ENCODE measurements at regions not wholly inside any gene's neighbourhood (a gene's known extent, or its start where the extent isn't known, plus 50 kb on each side); places are given as distances from the start of the nearest gene placed in this dataset.

GRCh38 chr10:131692176-131692575, 208.6 kb upstream of the PPP2R2D start:
- no peak overlapping the region for H3K27ac Mint-ChIP-seq
- H3K27me3 Mint-ChIP-seq, result no peaks in the 10 kb centered on the region
- CTCF ChIA-PET, result no interaction called here
- no peaks in the 10 kb centered on the region for H3K36me3 Mint-ChIP-seq (ENCODE audit: low read depth)
- DNase-seq, result no peak
- no peak overlapping the region for H3K4me3 Mint-ChIP-seq
- no peak for TF ChIP-seq CTCF (IDR thresholded peaks at IDR 0.05)
- H3K4me1 Mint-ChIP-seq (ENCODE audit: low read depth), result no peaks in the 10 kb centered on the region
- intact Hi-C loops (cut with micrococcal nuclease), result no loop called here
- no peak for ATAC-seq
- POLR2A ChIA-PET, result interaction anchor here (1.3 kb wide), 1 partner anchor 12 kb away, joined by 3 read pairs; no protein-coding TSS in a partner anchor
- H3K9me3 Mint-ChIP-seq, result peaks cover 2% of the 10 kb centered on the region

GRCh38 chr10:131692686-131693334, 208.0 kb upstream of the PPP2R2D start:
- no peak overlapping the region for H3K4me3 Mint-ChIP-seq
- POLR2A ChIA-PET, result interaction anchor here (1.3 kb wide), 1 partner anchor 12 kb away, joined by 3 read pairs; no protein-coding TSS in a partner anchor
- CTCF ChIA-PET, result no interaction called here
- no peaks in the 10 kb centered on the region for H3K4me1 Mint-ChIP-seq (ENCODE audit: low read depth)
- no peaks in the 10 kb centered on the region for H3K27me3 Mint-ChIP-seq
- no peak for TF ChIP-seq CTCF (IDR thresholded peaks at IDR 0.05)
- H3K9me3 Mint-ChIP-seq, result peaks cover 2% of the 10 kb centered on the region
- intact Hi-C loops (cut with micrococcal nuclease), result no loop called here
- ATAC-seq, result no peak
- H3K27ac Mint-ChIP-seq, result no peak overlapping the region
- DNase-seq, result no peak
- H3K36me3 Mint-ChIP-seq (ENCODE audit: low read depth), result no peaks in the 10 kb centered on the region

- ATAC-seq (no peak), DNase-seq (no peak)
- H3K4me1 Mint-ChIP-seq (ENCODE audit: low read depth), result no peaks in the 10 kb centered on the region
- H3K36me3 Mint-ChIP-seq (ENCODE audit: low read depth), result no peaks in the 10 kb centered on the region
- intact Hi-C loops (cut with micrococcal nuclease), result no loop called here
- POLR2A ChIA-PET, result no interaction called here
- CTCF ChIA-PET, result interaction anchor here (0.6 kb wide), 1 partner anchor 1653 kb away, joined by 3 read pairs; no protein-coding TSS in a partner anchor
- H3K27ac Mint-ChIP-seq, result no peak overlapping the region
- peaks cover 2% of the 10 kb centered on the region for H3K9me3 Mint-ChIP-seq
- no peaks in the 10 kb centered on the region for H3K27me3 Mint-ChIP-seq
- no peak overlapping the region for H3K4me3 Mint-ChIP-seq
- TF ChIP-seq CTCF (IDR thresholded peaks at IDR 0.05), result no peak
Observed at GRCh38 chr10:131693766-131694165, 207.0 kb upstream of the PPP2R2D start.

- intact Hi-C loops (cut with micrococcal nuclease), result no loop called here
- CTCF ChIA-PET, result no interaction called here
- Mint-ChIP-seq H3K4me3 (no peak overlapping the region), H3K36me3 (ENCODE audit: low read depth) (no peaks in the 10 kb centered on the region), H3K27ac (no peak overlapping the region), H3K9me3 (peaks cover 2% of the 10 kb centered on the region), H3K27me3 (no peaks in the 10 kb centered on the region), H3K4me1 (ENCODE audit: low read depth) (no peaks in the 10 kb centered on the region)
- DNase-seq (no peak), ATAC-seq (no peak)
- POLR2A ChIA-PET, result no interaction called here
- TF ChIP-seq CTCF (IDR thresholded peaks at IDR 0.05), result no peak
Observed at GRCh38 chr10:131694168-131694780, 206.5 kb upstream of the PPP2R2D start.

- intact Hi-C loops (cut with micrococcal nuclease), result no loop called here
- ChIA-PET POLR2A (no interaction called here), CTCF (no interaction called here)
- Mint-ChIP-seq H3K27ac (no peak overlapping the region), H3K4me3 (no peak overlapping the region), H3K36me3 (ENCODE audit: low read depth) (no peaks in the 10 kb centered on the region), H3K4me1 (ENCODE audit: low read depth) (no peaks in the 10 kb centered on the region), H3K9me3 (peaks cover 2% of the 10 kb centered on the region), H3K27me3 (no peaks in the 10 kb centered on the region)
- DNase-seq, result no peak
- TF ChIP-seq CTCF (IDR thresholded peaks at IDR 0.05), result no peak
- no peak for ATAC-seq
Observed at GRCh38 chr10:131694781-131695495, 205.9 kb upstream of the PPP2R2D start.
